Mesenchymal stem cell (in vitro differentiated cells and primary cell): ENCODE measurements at regions not wholly inside any gene's neighbourhood (a gene's known extent, or its start where the extent isn't known, plus 50 kb on each side); places are given as distances from the start of the nearest gene placed in this dataset.

Experiments used
- DNase-seq: peaks from one replicate; pipeline ENCODE4 v3.0.0-alpha.2; 2013
- H2AFZ ChIP-seq: one replicate; pipeline ENCODE4 v1.6.1; 2013; ENCODE audit warnings: low read depth, mild to moderate bottlenecking, control low read depth, inconsistent platforms, low read length, moderate library complexity
- H2AK5ac ChIP-seq: 2 replicates; pipeline ENCODE4 v1.6.1; 2013; ENCODE audit warnings: low read length, moderate library complexity, mild to moderate bottlenecking, inconsistent platforms; ENCODE audit not compliant: severe bottlenecking
- H2BK120ac ChIP-seq: one replicate; pipeline ENCODE4 v1.6.1; 2013; ENCODE audit warnings: low read depth, mild to moderate bottlenecking, inconsistent platforms, low read length, moderate library complexity
- H2BK12ac ChIP-seq, 2 experiments: one replicate each; pipeline ENCODE4 v1.6.1; 2013; ENCODE audit warnings: inconsistent platforms in 2 of 2, low read length in 2 of 2, mild to moderate bottlenecking in 2 of 2, moderate library complexity in 2 of 2, control low read depth in 1 of 2
- H2BK15ac ChIP-seq: one replicate; pipeline ENCODE4 v1.6.1; 2013; ENCODE audit warnings: mild to moderate bottlenecking, low read depth, inconsistent platforms; ENCODE audit not compliant: poor library complexity, severe bottlenecking
- H2BK5ac ChIP-seq: 2 replicates; pipeline ENCODE4 v1.6.1; 2013; ENCODE audit warnings: low read depth, mild to moderate bottlenecking, low read length, control low read depth, inconsistent platforms; ENCODE audit not compliant: poor library complexity, severe bottlenecking
- H3K14ac ChIP-seq, 2 experiments: one replicate each; pipeline ENCODE4 v1.6.1; 2013; ENCODE audit warnings: inconsistent platforms in 2 of 2, low read length in 2 of 2, control low read depth in 1 of 2, mild to moderate bottlenecking in 1 of 2, moderate library complexity in 1 of 2
- H3K18ac ChIP-seq, 2 experiments: one replicate each; pipeline ENCODE4 v1.6.1; 2013; ENCODE audit warnings: inconsistent platforms in 2 of 2, low read length in 2 of 2, control low read depth in 1 of 2, low read depth in 1 of 2, mild to moderate bottlenecking in 1 of 2
- H3K23ac ChIP-seq, 2 experiments: one replicate each; pipeline ENCODE4 v1.6.1; 2013; ENCODE audit warnings: inconsistent platforms in 2 of 2, low read length in 2 of 2, mild to moderate bottlenecking in 2 of 2, moderate library complexity in 2 of 2, control low read depth in 1 of 2
- H3K27ac ChIP-seq: 2 replicates; pipeline ENCODE4 v1.5.1; 2013; ENCODE audit warnings: mild to moderate bottlenecking, moderate library complexity, low read length, control low read depth, inconsistent platforms; ENCODE audit not compliant: poor library complexity, severe bottlenecking
- H3K27me3 ChIP-seq, 2 experiments: 2 replicates each; pipeline versions ENCODE4 v1.6.1 to v1.7.0; 2013; ENCODE audit warnings: low read length in 2 of 2, mild to moderate bottlenecking in 2 of 2, moderate library complexity in 2 of 2, control low read depth in 1 of 2, inconsistent platforms in 1 of 2; ENCODE audit not compliant: control insufficient read depth in 1 of 2, insufficient read depth in 1 of 2
- H3K36me3 ChIP-seq, 2 experiments: 2 replicates each; pipeline versions ENCODE4 v1.6.1 to v1.7.0; 2013; ENCODE audit warnings: low read length in 2 of 2, control low read depth in 1 of 2, inconsistent platforms in 1 of 2, low read depth in 1 of 2, mild to moderate bottlenecking in 1 of 2; ENCODE audit not compliant: insufficient read depth in 2 of 2, control insufficient read depth in 1 of 2
- H3K4ac ChIP-seq, 2 experiments: one replicate each; pipeline ENCODE4 v1.6.1; 2013; ENCODE audit warnings: inconsistent platforms in 2 of 2, low read length in 2 of 2, mild to moderate bottlenecking in 2 of 2, moderate library complexity in 2 of 2, control low read depth in 1 of 2, low read depth in 1 of 2
- H3K4me1 ChIP-seq: 2 replicates; pipeline ENCODE4 v1.6.1; 2013; ENCODE audit warnings: low read depth, low read length, control low read depth; ENCODE audit not compliant: control insufficient read depth, insufficient read depth
- H3K4me2 ChIP-seq: 2 replicates; pipeline ENCODE4 v1.6.1; 2013; ENCODE audit warnings: low read length, mild to moderate bottlenecking, inconsistent platforms; ENCODE audit not compliant: poor library complexity, severe bottlenecking
- H3K4me3 ChIP-seq, 2 experiments: 2 replicates each; pipeline versions ENCODE4 v1.5.1 to v1.7.0; 2013; ENCODE audit warnings: low read length in 2 of 2, mild to moderate bottlenecking in 2 of 2, control low read depth in 1 of 2, low read depth in 1 of 2; ENCODE audit not compliant: insufficient read depth in 1 of 2
- H3K79me1 ChIP-seq: replicated peaks from 2 replicates; pipeline ENCODE4 v1.6.1; 2013; ENCODE audit warnings: mild to moderate bottlenecking, control low read depth, low read length, inconsistent platforms; ENCODE audit not compliant: poor library complexity, severe bottlenecking
- H3K9ac ChIP-seq: 2 replicates; pipeline ENCODE4 v1.7.0; 2013; ENCODE audit warnings: mild to moderate bottlenecking, low read length, moderate library complexity
- H3K9me3 ChIP-seq: 2 replicates; pipeline ENCODE4 v1.7.0; 2013; ENCODE audit warnings: mild to moderate bottlenecking, low read length; ENCODE audit not compliant: control insufficient read depth
- H4K8ac ChIP-seq: one replicate; pipeline ENCODE4 v1.6.1; 2013; ENCODE audit warnings: inconsistent platforms, mild to moderate bottlenecking, low read length, moderate library complexity
- H4K91ac ChIP-seq: one replicate; pipeline ENCODE4 v1.6.1; 2013; ENCODE audit warnings: mild to moderate bottlenecking, low read length, inconsistent platforms
- WGBS: methylation state at CpG from one replicate; pipeline ENCODE4 v1.1.7; 2013; ENCODE audit warnings: mixed read lengths; 5-methylcytosine and 5-hydroxymethylcytosine counted together

GRCh38 chr14:66239589-66239988 is 246.6 kb upstream of the CCDC196 start:
- Histone ChIP-seq H3K4me3 (no peak overlapping the region), H4K91ac (no peak overlapping the region), H2AFZ (no peak overlapping the region), H3K27ac (no peak overlapping the region), H3K4ac (no peak overlapping the region), H2BK12ac (no peak overlapping the region), H3K9me3 (no peaks in the 10 kb centered on the region), H3K23ac (no peak overlapping the region), H3K18ac (no peak overlapping the region), H2BK15ac (no peak overlapping the region), H3K14ac (no peak overlapping the region), H3K9ac (no peak overlapping the region), H3K4me1 (no peaks in the 10 kb centered on the region), H2AK5ac (no peak overlapping the region), H3K4me2 (no peak overlapping the region), H3K36me3 (no peaks in the 10 kb centered on the region), H4K8ac (no peak overlapping the region), H2BK120ac (no peak overlapping the region), H3K27me3 (peaks cover 0 to 27% of the 10 kb centered on the region in 2 experiments), H3K79me1 (no peaks in the 10 kb centered on the region), H2BK5ac (no peak overlapping the region)
- DNase-seq: no peak
- 76% methylated on average over 2 of the region's 4 CpGs for WGBS

GRCh38 chr14:66240105-66240504 is 246.1 kb upstream of the CCDC196 start:
- Histone ChIP-seq H2BK15ac (no peak overlapping the region), H3K9ac (no peak overlapping the region), H4K8ac (no peak overlapping the region), H3K27ac (no peak overlapping the region), H3K4me1 (no peaks in the 10 kb centered on the region), H3K4me3 (no peak overlapping the region), H3K4ac (no peak overlapping the region), H3K23ac (no peak overlapping the region), H2AK5ac (no peak overlapping the region), H3K9me3 (no peaks in the 10 kb centered on the region), H3K14ac (no peak overlapping the region), H4K91ac (no peak overlapping the region), H3K27me3 (peaks cover 0 to 25% of the 10 kb centered on the region in 2 experiments), H2BK12ac (no peak overlapping the region), H3K4me2 (no peak overlapping the region), H2BK120ac (no peak overlapping the region), H3K79me1 (no peaks in the 10 kb centered on the region), H2BK5ac (no peak overlapping the region), H2AFZ (no peak overlapping the region), H3K18ac (no peak overlapping the region), H3K36me3 (no peaks in the 10 kb centered on the region)
- no peak for DNase-seq

GRCh38 chr14:66242001-66242400 is 244.2 kb upstream of the CCDC196 start:
- Histone ChIP-seq H4K91ac (no peak overlapping the region), H3K4me3 (no peak overlapping the region), H3K23ac (no peak overlapping the region), H2BK5ac (no peak overlapping the region), H3K36me3 (no peaks in the 10 kb centered on the region), H2BK15ac (no peak overlapping the region), H3K14ac (no peak overlapping the region), H3K9ac (no peak overlapping the region), H2AK5ac (no peak overlapping the region), H3K79me1 (no peaks in the 10 kb centered on the region), H2BK120ac (no peak overlapping the region), H3K9me3 (no peaks in the 10 kb centered on the region), H3K4me2 (no peak overlapping the region), H3K27me3 (peaks cover 0 to 16% of the 10 kb centered on the region in 2 experiments), H3K4ac (no peak overlapping the region), H3K18ac (no peak overlapping the region), H2BK12ac (no peak overlapping the region), H3K27ac (no peak overlapping the region), H3K4me1 (no peaks in the 10 kb centered on the region), H4K8ac (no peak overlapping the region), H2AFZ (no peak overlapping the region)
- no peak for DNase-seq
- WGBS: 100% methylated on average over 1 of the region's 1 CpG

- Histone ChIP-seq H3K18ac (no peak overlapping the region), H3K36me3 (no peaks in the 10 kb centered on the region), H2BK120ac (no peak overlapping the region), H3K9ac (no peak overlapping the region), H3K4me1 (no peaks in the 10 kb centered on the region), H3K4ac (no peak overlapping the region), H4K91ac (no peak overlapping the region), H3K4me2 (no peak overlapping the region), H2AFZ (no peak overlapping the region), H3K4me3 (no peak overlapping the region), H3K27ac (no peak overlapping the region), H2BK5ac (no peak overlapping the region), H2BK12ac (no peak overlapping the region), H3K9me3 (no peaks in the 10 kb centered on the region), H2AK5ac (no peak overlapping the region), H2BK15ac (no peak overlapping the region), H3K14ac (no peak overlapping the region), H3K79me1 (no peaks in the 10 kb centered on the region), H4K8ac (no peak overlapping the region), H3K23ac (no peak overlapping the region), H3K27me3 (peaks cover 0 to 7% of the 10 kb centered on the region in 2 experiments)
- no peak for DNase-seq
- WGBS: 74% methylated on average over 2 of the region's 5 CpGs
Measured at GRCh38 chr14:66244834-66245233, 241.3 kb upstream of the CCDC196 start.
